H9 (cell line): ENCODE measurements at regions not wholly inside any gene's neighbourhood (a gene's known extent, or its start where the extent isn't known, plus 50 kb on each side); places are given as distances from the start of the nearest gene placed in this dataset.

ENCODE experiments used
- DNase-seq: peaks from one replicate; pipeline ENCODE4 v3.0.0-alpha.2; 2017
- H2AFZ ChIP-seq: one replicate; pipeline ENCODE4 v1.6.1; 2013; ENCODE audit warnings: mild to moderate bottlenecking, low read length, control low read depth, moderate library complexity
- H2AK5ac ChIP-seq: 2 replicates; pipeline ENCODE4 v1.6.1; 2013; ENCODE audit warnings: low read length, control low read depth, mixed read lengths; ENCODE audit not compliant: insufficient read length
- H2BK120ac ChIP-seq: one replicate; pipeline ENCODE4 v1.6.1; 2013; ENCODE audit warnings: low read depth, mild to moderate bottlenecking, low read length, control low read depth, inconsistent platforms; ENCODE audit not compliant: poor library complexity, severe bottlenecking
- H2BK12ac ChIP-seq: 2 replicates; pipeline ENCODE4 v1.6.1; 2013; ENCODE audit warnings: low read length, control low read depth, mixed read lengths, low read depth; ENCODE audit not compliant: insufficient read length
- H2BK15ac ChIP-seq: 2 replicates; pipeline ENCODE4 v1.6.1; 2013; ENCODE audit warnings: low read depth, low read length, control low read depth
- H2BK20ac ChIP-seq: one replicate; pipeline ENCODE4 v1.6.1; 2013; ENCODE audit warnings: low read depth, mild to moderate bottlenecking, low read length, control low read depth, inconsistent platforms; ENCODE audit not compliant: poor library complexity, severe bottlenecking
- H2BK5ac ChIP-seq: 2 replicates; pipeline ENCODE4 v1.6.1; 2013; ENCODE audit warnings: low read length, control low read depth, mixed read lengths; ENCODE audit not compliant: insufficient read length
- H3K14ac ChIP-seq: 2 replicates; pipeline ENCODE4 v1.6.1; 2013; ENCODE audit warnings: low read length, control low read depth; ENCODE audit not compliant: insufficient read depth
- H3K18ac ChIP-seq: 2 replicates; pipeline ENCODE4 v1.6.1; 2013; ENCODE audit warnings: low read depth, mild to moderate bottlenecking, mixed read lengths, low read length, control low read depth; ENCODE audit not compliant: insufficient read length
- H3K23ac ChIP-seq: 2 replicates; pipeline ENCODE4 v1.6.1; 2013; ENCODE audit warnings: low read length, control low read depth, mixed read lengths, low read depth; ENCODE audit not compliant: insufficient read length
- H3K23me2 ChIP-seq: 2 replicates; pipeline ENCODE4 v1.6.1; 2013; ENCODE audit warnings: low read depth, mild to moderate bottlenecking, mixed read lengths, low read length, control low read depth; ENCODE audit not compliant: insufficient read length, poor library complexity, severe bottlenecking
- H3K27ac ChIP-seq: 2 replicates; pipeline ENCODE4 v1.5.1; 2013; ENCODE audit warnings: low read length, control low read depth, mixed read lengths, low read depth; ENCODE audit not compliant: insufficient read length
- H3K27me3 ChIP-seq: 2 replicates; pipeline ENCODE4 v1.6.1; 2013; ENCODE audit warnings: low read length, control low read depth, inconsistent platforms; ENCODE audit not compliant: insufficient read depth
- H3K4ac ChIP-seq: 2 replicates; pipeline ENCODE4 v1.6.1; 2013; ENCODE audit warnings: low read depth, mild to moderate bottlenecking, control low read depth, inconsistent platforms, low read length, moderate library complexity
- H3K4me1 ChIP-seq: 2 replicates; pipeline ENCODE4 v1.6.1; 2013; ENCODE audit warnings: low read length, control low read depth, inconsistent platforms; ENCODE audit not compliant: insufficient read depth
- H3K4me2 ChIP-seq: 2 replicates; pipeline ENCODE4 v1.6.1; 2013; ENCODE audit warnings: low read length, control low read depth, mixed read lengths; ENCODE audit not compliant: insufficient read length, insufficient read depth
- H3K56ac ChIP-seq: 2 replicates; pipeline ENCODE4 v1.6.1; 2013; ENCODE audit warnings: low read depth, mild to moderate bottlenecking, mixed read lengths, low read length, control low read depth; ENCODE audit not compliant: insufficient read length
- H3K79me1 ChIP-seq: 2 replicates; pipeline ENCODE4 v1.6.1; 2013; ENCODE audit warnings: low read depth, mild to moderate bottlenecking, moderate library complexity, low read length, control low read depth, inconsistent platforms; ENCODE audit not compliant: insufficient read depth, poor library complexity, severe bottlenecking
- H3K79me2 ChIP-seq: 2 replicates; pipeline ENCODE4 v1.6.1; 2013; ENCODE audit warnings: low read length, control low read depth, inconsistent platforms; ENCODE audit not compliant: insufficient read depth
- H3K9ac ChIP-seq: 2 replicates; pipeline ENCODE4 v1.6.1; 2013; ENCODE audit warnings: low read length, control low read depth, mixed read lengths; ENCODE audit not compliant: insufficient read length; ENCODE audit errors: extremely low read depth
- H3K9me3 ChIP-seq: one replicate; pipeline ENCODE4 v1.6.1; 2013; ENCODE audit warnings: low read depth, low read length, inconsistent platforms; ENCODE audit not compliant: control insufficient read depth
- H3T11ph ChIP-seq: one replicate; pipeline ENCODE4 v1.6.1; 2013; ENCODE audit warnings: mild to moderate bottlenecking, low read length, control low read depth, inconsistent platforms
- H4K20me1 ChIP-seq: one replicate; pipeline ENCODE4 v1.6.1; 2013; ENCODE audit not compliant: control insufficient read depth, insufficient read length, insufficient read depth
- H4K5ac ChIP-seq: 2 replicates; pipeline ENCODE4 v1.6.1; 2013; ENCODE audit warnings: low read depth, mild to moderate bottlenecking, mixed read lengths, low read length, control low read depth; ENCODE audit not compliant: insufficient read length
- H4K8ac ChIP-seq: replicated peaks from 2 replicates; pipeline ENCODE4 v1.6.1; 2013; ENCODE audit warnings: low read length, control low read depth, mixed read lengths, low read depth; ENCODE audit not compliant: insufficient read length
- H4K91ac ChIP-seq: 2 replicates; pipeline ENCODE4 v1.6.1; 2013; ENCODE audit warnings: low read depth, mild to moderate bottlenecking, moderate library complexity, mixed read lengths, low read length, control low read depth; ENCODE audit not compliant: insufficient read length
- H3K27ac Mint-ChIP-seq, 3 experiments: 2 replicates in 2 of 3; 3 replicates in 1 of 3; pipeline ENCODE4 v1.8.0; 2020 to 2021; ENCODE audit warnings: mixed read lengths in 3 of 3, mild to moderate bottlenecking in 1 of 3, moderate library complexity in 1 of 3
- H3K27me3 Mint-ChIP-seq: 2 replicates; pipeline ENCODE4 v1.8.0; 2021; ENCODE audit warnings: low read depth, mild to moderate bottlenecking, moderate library complexity, mixed read lengths
- H3K36me3 Mint-ChIP-seq, 3 experiments: 2 replicates in 2 of 3; 3 replicates in 1 of 3; pipeline ENCODE4 v1.8.0; 2020 to 2021; ENCODE audit warnings: low read depth in 3 of 3, mixed read lengths in 3 of 3; ENCODE audit not compliant: insufficient read depth in 1 of 3
- H3K4me1 Mint-ChIP-seq, 2 experiments: 2 replicates each; pipeline ENCODE4 v1.8.0; 2020; ENCODE audit warnings: mixed read lengths in 2 of 2
- H3K4me3 Mint-ChIP-seq, 2 experiments: 2 replicates in 1 of 2; 3 replicates in 1 of 2; pipeline ENCODE4 v1.8.0; 2020 to 2021; ENCODE audit warnings: mild to moderate bottlenecking in 2 of 2, mixed read lengths in 2 of 2, moderate library complexity in 1 of 2
- H3K9me3 Mint-ChIP-seq, 2 experiments: 2 replicates in 1 of 2; 3 replicates in 1 of 2; pipeline ENCODE4 v1.8.0; 2020; ENCODE audit warnings: mild to moderate bottlenecking in 2 of 2, mixed read lengths in 2 of 2, moderate library complexity in 1 of 2
- TF ChIP-seq, protein P1 (sequence below): fragments of 200-600 bp; sonication (generic); conservative IDR thresholded peaks from 3 replicates; pipeline ENCODE4 v1.8.0; 2021; ENCODE audit warnings: antibody characterized with exemption, mild to moderate bottlenecking

DNA sequence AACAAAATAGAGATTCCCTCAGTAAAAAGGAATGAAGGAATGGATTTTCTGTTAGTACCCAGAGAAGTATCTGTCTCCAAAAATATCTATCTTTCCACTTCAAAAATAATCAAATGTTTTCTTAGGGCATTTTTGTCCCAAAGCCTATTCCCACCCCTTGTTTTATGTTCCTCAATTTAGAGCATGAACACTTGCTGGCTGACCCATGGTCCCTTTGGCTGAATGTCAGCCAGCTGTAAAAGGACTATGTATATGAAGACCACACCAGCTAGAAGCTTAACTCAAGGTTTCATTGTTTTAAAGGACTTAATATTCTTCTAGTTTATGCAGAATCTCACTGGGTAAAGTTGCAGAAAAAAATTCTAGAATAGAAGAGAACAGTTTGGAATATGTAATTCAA, 931.2 kb downstream of the MCTP2 start:
- Histone ChIP-seq H3K23me2 (no peaks in the 10 kb centered on the region), H3K23ac (no peak overlapping the region), H2BK20ac (no peak overlapping the region), H3K27me3 (no peaks in the 10 kb centered on the region), H2BK15ac (no peak overlapping the region), H2AK5ac (no peak overlapping the region), H3K79me2 (no peaks in the 10 kb centered on the region), H3K18ac (no peak overlapping the region), H4K8ac (no peak overlapping the region), H2BK5ac (no peak overlapping the region), H4K5ac (no peak overlapping the region), H2BK12ac (no peak overlapping the region), H2BK120ac (no peak overlapping the region), H3K56ac (no peak overlapping the region), H3K14ac (no peak overlapping the region), H3K9me3 (no peaks in the 10 kb centered on the region), H3K4me1 (no peaks in the 10 kb centered on the region), H3K27ac (no peak overlapping the region), H3K79me1 (no peaks in the 10 kb centered on the region), H3K4ac (no peak overlapping the region), H2AFZ (no peak overlapping the region), H3T11ph (no peak overlapping the region), H4K20me1 (no peaks in the 10 kb centered on the region), H3K9ac (no peak overlapping the region), H4K91ac (no peak overlapping the region), H3K4me2 (no peak overlapping the region)
- no peak for DNase-seq
- TF ChIP-seq, protein P1, sequence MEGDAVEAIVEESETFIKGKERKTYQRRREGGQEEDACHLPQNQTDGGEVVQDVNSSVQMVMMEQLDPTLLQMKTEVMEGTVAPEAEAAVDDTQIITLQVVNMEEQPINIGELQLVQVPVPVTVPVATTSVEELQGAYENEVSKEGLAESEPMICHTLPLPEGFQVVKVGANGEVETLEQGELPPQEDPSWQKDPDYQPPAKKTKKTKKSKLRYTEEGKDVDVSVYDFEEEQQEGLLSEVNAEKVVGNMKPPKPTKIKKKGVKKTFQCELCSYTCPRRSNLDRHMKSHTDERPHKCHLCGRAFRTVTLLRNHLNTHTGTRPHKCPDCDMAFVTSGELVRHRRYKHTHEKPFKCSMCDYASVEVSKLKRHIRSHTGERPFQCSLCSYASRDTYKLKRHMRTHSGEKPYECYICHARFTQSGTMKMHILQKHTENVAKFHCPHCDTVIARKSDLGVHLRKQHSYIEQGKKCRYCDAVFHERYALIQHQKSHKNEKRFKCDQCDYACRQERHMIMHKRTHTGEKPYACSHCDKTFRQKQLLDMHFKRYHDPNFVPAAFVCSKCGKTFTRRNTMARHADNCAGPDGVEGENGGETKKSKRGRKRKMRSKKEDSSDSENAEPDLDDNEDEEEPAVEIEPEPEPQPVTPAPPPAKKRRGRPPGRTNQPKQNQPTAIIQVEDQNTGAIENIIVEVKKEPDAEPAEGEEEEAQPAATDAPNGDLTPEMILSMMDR: no peak
- H3K9me3 Mint-ChIP-seq: peaks cover 3% of the 10 kb centered on the region in 2 experiments; a peak in 2 of 5 replicates
- H3K27me3 Mint-ChIP-seq: no peaks in the 10 kb centered on the region
- H3K36me3 Mint-ChIP-seq: peaks cover 0 to 1% (median 0%) of the 10 kb centered on the region in 3 experiments; a peak in 1 of 7 replicates
- H3K4me1 Mint-ChIP-seq: no peaks in the 10 kb centered on the region
- no peak overlapping the region for H3K27ac Mint-ChIP-seq
- no peak overlapping the region for H3K4me3 Mint-ChIP-seq
